ENCODE measurements at regions not wholly inside any gene's neighbourhood (a gene's known extent, or its start where the extent isn't known, plus 50 kb on each side); places are given as distances from the start of the nearest gene placed in this dataset.
A peak's percentile ranks its signal among the peaks of the same experiment; 100 is the strongest.
"Not testable (repeated sequence)": the region's sequence is repeated elsewhere in the genome, so short reads cannot be mapped to it uniquely, and the experiment has no call there.

- DNase-seq, result no peak
Observed at GRCh38 chr16:47852991-47853390, 302.8 kb downstream of the ABCC12 start.

GRCh38 chr16:47851146-47851545, 304.6 kb downstream of the ABCC12 start:
- DNase-seq, result no peak

- no peak for DNase-seq
Observed at GRCh38 chr16:47849736-47850135, 306.1 kb downstream of the ABCC12 start.

- DNase-seq, result no peak
Observed at GRCh38 chr16:47848421-47849109, 307.2 kb downstream of the ABCC12 start.

GRCh38 chr16:47847220-47847970, 308.4 kb downstream of the ABCC12 start:
- no peak for DNase-seq

- no peak for DNase-seq
Observed at GRCh38 chr16:47834485-47835024, 321.2 kb downstream of the ABCC12 start.

GRCh38 chr16:47833771-47834170, 322.0 kb downstream of the ABCC12 start:
- no peak for DNase-seq

GRCh38 chr16:47829850-47830600, 325.8 kb downstream of the ABCC12 start:
- DNase-seq, result no peak

- DNase-seq, result no peak
Observed at GRCh38 chr16:47826070-47826469, 329.7 kb downstream of the ABCC12 start.

GRCh38 chr16:47817048-47817447, 338.7 kb downstream of the ABCC12 start:
- no peak for DNase-seq

GRCh38 chr16:47816511-47816910, 339.3 kb downstream of the ABCC12 start:
- DNase-seq, result no peak

- no peak for DNase-seq
Observed at GRCh38 chr16:47815655-47816054, 340.1 kb downstream of the ABCC12 start.

- not testable (repeated sequence) for DNase-seq
Observed at GRCh38 chr16:47811758-47812157, 344.0 kb downstream of the ABCC12 start.

GRCh38 chr16:47806309-47806847, 345.2 kb downstream of the PHKB start:
- DNase-seq, result no peak

GRCh38 chr16:47787696-47788095, 326.6 kb downstream of the PHKB start:
- DNase-seq, result no peak

GRCh38 chr16:47781673-47782072, 320.5 kb downstream of the PHKB start:
- no peak for DNase-seq

- DNase-seq, result no peak
Observed at GRCh38 chr16:47780213-47780875, 319.2 kb downstream of the PHKB start.

GRCh38 chr16:47779201-47780016, 318.3 kb downstream of the PHKB start:
- peak in 1 of 2 donors; percentile 19 for DNase-seq

GRCh38 chr16:47778106-47778801, 317.1 kb downstream of the PHKB start:
- no peak for DNase-seq

GRCh38 chr16:47777220-47777619, 316.1 kb downstream of the PHKB start:
- no peak for DNase-seq

- DNase-seq, result no peak
Observed at GRCh38 chr16:47774661-47775060, 313.5 kb downstream of the PHKB start.

All from CD4-positive, alpha-beta T cell treated with Interleukin-4 for 1 hour (primary cell).